Stimulated activated CD8-positive, alpha-beta memory T cell treated with anti-CD3 and anti-CD28 coated beads, Interleukin-4, amount 100 ng/mL, for 48 hours (primary cell): ENCODE measurements at regions not wholly inside any gene's neighbourhood (a gene's known extent, or its start where the extent isn't known, plus 50 kb on each side); places are given as distances from the start of the nearest gene placed in this dataset.
"Not testable (repeated sequence)": the region's sequence is repeated elsewhere in the genome, so short reads cannot be mapped to it uniquely, and the experiment has no call there.

Experiments used
- DNase-seq: peaks from one replicate; pipeline ENCODE4 v3.0.0-alpha.2; 2020

GRCh38 chr5:96319981-96320739 lies 112.9 kb downstream of the PCSK1 start:
- not testable (repeated sequence) for DNase-seq

GRCh38 chr5:96318569-96319110 lies 114.4 kb downstream of the PCSK1 start:
- no peak for DNase-seq

GRCh38 chr5:96317945-96318344 lies 115.1 kb downstream of the PCSK1 start:
- DNase-seq = no peak

GRCh38 chr5:96316487-96316886 lies 116.6 kb downstream of the PCSK1 start:
- DNase-seq = no peak

GRCh38 chr5:96316017-96316416 lies 117.0 kb downstream of the PCSK1 start:
- DNase-seq = no peak

GRCh38 chr5:96315431-96315830 lies 117.6 kb downstream of the PCSK1 start:
- DNase-seq = no peak

GRCh38 chr5:96312383-96312782 lies 120.7 kb downstream of the PCSK1 start:
- no peak for DNase-seq

GRCh38 chr5:96307047-96307446 lies 126.0 kb downstream of the PCSK1 start:
- DNase-seq = not testable (repeated sequence)

- DNase-seq = no peak
These were observed 130.8 kb downstream of the PCSK1 start for GRCh38 chr5:96302174-96302738.

- DNase-seq = no peak
These were observed 132.1 kb downstream of the PCSK1 start for GRCh38 chr5:96300976-96301375.

GRCh38 chr5:96297867-96298266 lies 135.2 kb downstream of the PCSK1 start:
- no peak for DNase-seq

- DNase-seq = no peak
These were observed 135.8 kb downstream of the PCSK1 start for GRCh38 chr5:96297290-96297689.

GRCh38 chr5:96294884-96295202 lies 138.2 kb downstream of the PCSK1 start:
- DNase-seq = no peak

- no peak for DNase-seq
These were observed 138.8 kb downstream of the PCSK1 start for GRCh38 chr5:96293966-96294883.

GRCh38 chr5:96292582-96293247 lies 140.3 kb downstream of the PCSK1 start:
- no peak for DNase-seq

- DNase-seq = not testable (repeated sequence)
These were observed 143.8 kb downstream of the PCSK1 start for GRCh38 chr5:96289287-96289686.

- no peak for DNase-seq
These were observed 144.2 kb downstream of the PCSK1 start for GRCh38 chr5:96288845-96289185.

GRCh38 chr5:96288166-96288844 lies 144.7 kb downstream of the PCSK1 start:
- no peak for DNase-seq

GRCh38 chr5:96287136-96287535 lies 145.9 kb downstream of the PCSK1 start:
- no peak for DNase-seq

- DNase-seq = no peak
These were observed 147.2 kb downstream of the PCSK1 start for GRCh38 chr5:96285823-96286222.

GRCh38 chr5:96284727-96285389 lies 148.2 kb downstream of the PCSK1 start:
- no peak for DNase-seq

GRCh38 chr5:96283589-96283988 lies 149.5 kb downstream of the PCSK1 start:
- no peak for DNase-seq
